ENCODE measurements at regions not wholly inside any gene's neighbourhood (a gene's known extent, or its start where the extent isn't known, plus 50 kb on each side); places are given as distances from the start of the nearest gene placed in this dataset.

DNA sequence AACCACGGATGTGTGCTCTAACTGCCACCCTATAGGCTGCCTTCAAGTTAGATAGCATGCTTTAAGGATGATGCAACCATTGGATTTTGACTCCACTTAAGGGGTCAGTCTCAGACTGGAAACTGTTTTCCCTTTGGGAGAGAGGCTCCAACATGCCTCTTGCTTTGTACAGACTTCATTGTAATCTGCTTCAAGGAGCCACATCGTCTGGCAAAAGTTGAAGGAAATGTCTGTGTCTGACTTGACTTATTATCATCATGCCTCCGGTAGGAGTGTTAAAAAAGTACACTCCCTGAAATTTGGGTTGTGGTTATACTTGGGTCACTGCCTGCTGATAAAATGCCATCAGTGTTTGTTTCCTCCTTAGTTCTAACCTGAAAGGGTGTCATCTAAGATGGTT is 245.4 kb upstream of the CDIN1 start (continued):
- TF ChIP-seq HDAC1 (IDR thresholded peaks at IDR 0.05) (no peak), NRF1 (conservative IDR thresholded peaks at IDR 0.05 in 1 of 2, IDR thresholded peaks at IDR 0.05 in 1 of 2) (no peak), NEUROD1 (IDR thresholded peaks at IDR 0.05; ENCODE audit: borderline replicate concordance, low read depth, low read length, partially characterized antibody) (no peak), HDAC2 (IDR thresholded peaks at IDR 0.05) (no peak), CREM (IDR thresholded peaks at IDR 0.05; ENCODE audit: low read depth) (0 out of 2 replicates have a peak, but pooled peaks have one; percentile 6), PHF20 (IDR thresholded peaks at IDR 0.05; ENCODE audit: partially characterized antibody) (no peak), LARP7 (IDR thresholded peaks at IDR 0.05) (no peak), ZNF354B (CRISPR knock-in tag; IDR thresholded peaks at IDR 0.05) (no peak), ZNF589 (CRISPR knock-in tag; IDR thresholded peaks at IDR 0.05; ENCODE audit: low read depth) (no peak), ZNF212 (CRISPR knock-in tag; IDR thresholded peaks at IDR 0.05) (no peak), HMGN3 (IDR thresholded peaks at IDR 0.05; ENCODE audit: borderline replicate concordance, extremely low read depth, insufficient read length, low read depth, low read length) (no peak), RCOR1 (IDR thresholded peaks at IDR 0.05; ENCODE audit: borderline replicate concordance in 1 of 2, low read depth in 2 of 2, low read length in 2 of 2) (no peak), RHOXF2B (CRISPR knock-in tag; conservative IDR thresholded peaks at IDR 0.05) (no peak), POLR3A (IDR thresholded peaks at IDR 0.05; ENCODE audit: borderline replicate concordance, extremely low read depth, insufficient read depth, insufficient read length) (no peak), ZNF778 (CRISPR knock-in tag; IDR thresholded peaks at IDR 0.05) (no peak), ZEB2 (IDR thresholded peaks at IDR 0.05) (no peak), MTA2 (IDR thresholded peaks at IDR 0.05; ENCODE audit: low read depth) (no peak), ZFP1 (CRISPR knock-in tag; IDR thresholded peaks at IDR 0.05) (no peak), RAD21 (CRISPR knock-in tag; conservative IDR thresholded peaks at IDR 0.05 in 1 of 2, IDR thresholded peaks at IDR 0.05 in 1 of 2) (0 out of 4 replicates have a peak, but pooled peaks of 1 of the 2 experiments have one; percentile 4), NCOA2 (IDR thresholded peaks at IDR 0.05; ENCODE audit: partially characterized antibody in 2 of 2) (no peak), MAFF (IDR thresholded peaks at IDR 0.05; ENCODE audit: low read length) (no peak), DMBX1 (CRISPR knock-in tag; IDR thresholded peaks at IDR 0.05; ENCODE audit: borderline replicate concordance) (no peak), CBX8 (IDR thresholded peaks at IDR 0.05; ENCODE audit: borderline replicate concordance, extremely low read depth, low read depth, low read length, poor library complexity, severe bottlenecking) (no peak), SMAD4 (CRISPR knock-in tag; conservative IDR thresholded peaks at IDR 0.05) (0 out of 2 replicates have a peak, but pooled peaks have one; percentile 26)
- TF ChIP-seq, protein P1, sequence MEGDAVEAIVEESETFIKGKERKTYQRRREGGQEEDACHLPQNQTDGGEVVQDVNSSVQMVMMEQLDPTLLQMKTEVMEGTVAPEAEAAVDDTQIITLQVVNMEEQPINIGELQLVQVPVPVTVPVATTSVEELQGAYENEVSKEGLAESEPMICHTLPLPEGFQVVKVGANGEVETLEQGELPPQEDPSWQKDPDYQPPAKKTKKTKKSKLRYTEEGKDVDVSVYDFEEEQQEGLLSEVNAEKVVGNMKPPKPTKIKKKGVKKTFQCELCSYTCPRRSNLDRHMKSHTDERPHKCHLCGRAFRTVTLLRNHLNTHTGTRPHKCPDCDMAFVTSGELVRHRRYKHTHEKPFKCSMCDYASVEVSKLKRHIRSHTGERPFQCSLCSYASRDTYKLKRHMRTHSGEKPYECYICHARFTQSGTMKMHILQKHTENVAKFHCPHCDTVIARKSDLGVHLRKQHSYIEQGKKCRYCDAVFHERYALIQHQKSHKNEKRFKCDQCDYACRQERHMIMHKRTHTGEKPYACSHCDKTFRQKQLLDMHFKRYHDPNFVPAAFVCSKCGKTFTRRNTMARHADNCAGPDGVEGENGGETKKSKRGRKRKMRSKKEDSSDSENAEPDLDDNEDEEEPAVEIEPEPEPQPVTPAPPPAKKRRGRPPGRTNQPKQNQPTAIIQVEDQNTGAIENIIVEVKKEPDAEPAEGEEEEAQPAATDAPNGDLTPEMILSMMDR (IDR thresholded peaks at IDR 0.05 in 2 of 3, conservative IDR thresholded peaks at IDR 0.05 in 1 of 3; ENCODE audit: insufficient read depth in 2 of 3, low read depth in 1 of 3, low read length in 3 of 3), result no peak
- TF ChIP-seq, protein P2, sequence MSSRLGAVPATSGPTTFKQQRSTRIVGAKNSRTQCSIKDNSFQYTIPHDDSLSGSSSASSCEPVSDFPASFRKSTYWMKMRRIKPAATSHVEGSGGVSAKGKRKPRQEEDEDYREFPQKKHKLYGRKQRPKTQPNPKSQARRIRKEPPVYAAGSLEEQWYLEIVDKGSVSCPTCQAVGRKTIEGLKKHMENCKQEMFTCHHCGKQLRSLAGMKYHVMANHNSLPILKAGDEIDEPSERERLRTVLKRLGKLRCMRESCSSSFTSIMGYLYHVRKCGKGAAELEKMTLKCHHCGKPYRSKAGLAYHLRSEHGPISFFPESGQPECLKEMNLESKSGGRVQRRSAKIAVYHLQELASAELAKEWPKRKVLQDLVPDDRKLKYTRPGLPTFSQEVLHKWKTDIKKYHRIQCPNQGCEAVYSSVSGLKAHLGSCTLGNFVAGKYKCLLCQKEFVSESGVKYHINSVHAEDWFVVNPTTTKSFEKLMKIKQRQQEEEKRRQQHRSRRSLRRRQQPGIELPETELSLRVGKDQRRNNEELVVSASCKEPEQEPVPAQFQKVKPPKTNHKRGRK (tag; IDR thresholded peaks at IDR 0.05), result no peak
- TF ChIP-seq, protein P3, sequence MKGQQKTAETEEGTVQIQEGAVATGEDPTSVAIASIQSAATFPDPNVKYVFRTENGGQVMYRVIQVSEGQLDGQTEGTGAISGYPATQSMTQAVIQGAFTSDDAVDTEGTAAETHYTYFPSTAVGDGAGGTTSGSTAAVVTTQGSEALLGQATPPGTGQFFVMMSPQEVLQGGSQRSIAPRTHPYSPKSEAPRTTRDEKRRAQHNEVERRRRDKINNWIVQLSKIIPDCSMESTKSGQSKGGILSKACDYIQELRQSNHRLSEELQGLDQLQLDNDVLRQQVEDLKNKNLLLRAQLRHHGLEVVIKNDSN (CRISPR knock-in tag; IDR thresholded peaks at IDR 0.05), result no peak
